ENCODE measurements at regions not wholly inside any gene's neighbourhood (a gene's known extent, or its start where the extent isn't known, plus 50 kb on each side); places are given as distances from the start of the nearest gene placed in this dataset.

- TF ChIP-seq CTCF (conservative IDR thresholded peaks at IDR 0.05; ENCODE audit: low read depth, low read length) (no peak), EZH2 (IDR thresholded peaks at IDR 0.05; ENCODE audit: borderline replicate concordance, low read depth, low read length, poor library complexity, severe bottlenecking) (no peak)
Measured at GRCh38 chr21:31450980-31451379, 106.9 kb upstream of the TIAM1 start.
